ENCODE measurements at regions not wholly inside any gene's neighbourhood (a gene's known extent, or its start where the extent isn't known, plus 50 kb on each side); places are given as distances from the start of the nearest gene placed in this dataset.

DNA sequence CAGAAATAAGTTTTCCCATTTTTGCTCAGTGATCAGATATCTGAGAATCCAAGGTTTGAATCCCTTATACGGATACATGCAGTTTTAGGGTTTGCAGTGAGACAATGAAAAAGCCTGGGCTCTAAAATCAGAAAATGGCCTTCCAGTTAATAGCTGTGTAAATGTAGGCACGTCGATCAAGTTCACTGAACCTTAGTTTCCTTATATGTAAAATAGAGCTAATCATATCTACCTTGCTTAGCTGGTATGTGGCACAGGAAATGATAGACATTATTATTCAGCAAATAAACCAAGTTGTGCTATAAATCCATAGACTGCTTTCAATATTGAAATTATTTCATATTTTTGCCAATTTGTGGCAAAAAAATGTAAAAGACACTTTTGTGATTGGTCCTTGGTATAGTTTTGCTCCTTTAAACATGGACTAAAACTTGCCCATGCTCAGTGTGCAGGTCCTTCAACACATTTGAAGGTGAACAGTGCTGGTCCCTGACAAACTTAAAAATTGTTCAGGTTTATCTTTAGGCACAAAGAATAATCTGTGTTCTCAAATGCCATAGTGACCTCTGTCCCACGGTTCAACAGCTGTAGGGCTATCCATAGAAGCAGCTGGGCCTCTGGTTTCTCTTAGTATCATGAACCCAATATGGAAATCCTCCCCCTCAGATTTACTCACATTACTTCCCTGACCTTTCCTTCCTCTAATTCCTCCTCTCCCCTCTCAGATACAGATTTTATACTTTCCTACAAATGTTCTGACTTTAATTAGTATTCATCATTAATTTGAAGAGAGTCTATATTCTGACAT is 51.0 kb downstream of the CCDC54 start:
- H3K27me3 ChIP-seq (ENCODE audit: insufficient read depth, poor library complexity, severe bottlenecking), result no peaks in the 10 kb centered on the region
- DNase-seq (ENCODE audit: low read depth in 1 of 2, low spot score in 1 of 2), result no peak
- H3K4me3 ChIP-seq (replicated peaks; ENCODE audit: insufficient read depth, low read length), result no peak overlapping the region
- no peak overlapping the region for H3K27ac ChIP-seq (replicated peaks)
- TF ChIP-seq, protein P1, sequence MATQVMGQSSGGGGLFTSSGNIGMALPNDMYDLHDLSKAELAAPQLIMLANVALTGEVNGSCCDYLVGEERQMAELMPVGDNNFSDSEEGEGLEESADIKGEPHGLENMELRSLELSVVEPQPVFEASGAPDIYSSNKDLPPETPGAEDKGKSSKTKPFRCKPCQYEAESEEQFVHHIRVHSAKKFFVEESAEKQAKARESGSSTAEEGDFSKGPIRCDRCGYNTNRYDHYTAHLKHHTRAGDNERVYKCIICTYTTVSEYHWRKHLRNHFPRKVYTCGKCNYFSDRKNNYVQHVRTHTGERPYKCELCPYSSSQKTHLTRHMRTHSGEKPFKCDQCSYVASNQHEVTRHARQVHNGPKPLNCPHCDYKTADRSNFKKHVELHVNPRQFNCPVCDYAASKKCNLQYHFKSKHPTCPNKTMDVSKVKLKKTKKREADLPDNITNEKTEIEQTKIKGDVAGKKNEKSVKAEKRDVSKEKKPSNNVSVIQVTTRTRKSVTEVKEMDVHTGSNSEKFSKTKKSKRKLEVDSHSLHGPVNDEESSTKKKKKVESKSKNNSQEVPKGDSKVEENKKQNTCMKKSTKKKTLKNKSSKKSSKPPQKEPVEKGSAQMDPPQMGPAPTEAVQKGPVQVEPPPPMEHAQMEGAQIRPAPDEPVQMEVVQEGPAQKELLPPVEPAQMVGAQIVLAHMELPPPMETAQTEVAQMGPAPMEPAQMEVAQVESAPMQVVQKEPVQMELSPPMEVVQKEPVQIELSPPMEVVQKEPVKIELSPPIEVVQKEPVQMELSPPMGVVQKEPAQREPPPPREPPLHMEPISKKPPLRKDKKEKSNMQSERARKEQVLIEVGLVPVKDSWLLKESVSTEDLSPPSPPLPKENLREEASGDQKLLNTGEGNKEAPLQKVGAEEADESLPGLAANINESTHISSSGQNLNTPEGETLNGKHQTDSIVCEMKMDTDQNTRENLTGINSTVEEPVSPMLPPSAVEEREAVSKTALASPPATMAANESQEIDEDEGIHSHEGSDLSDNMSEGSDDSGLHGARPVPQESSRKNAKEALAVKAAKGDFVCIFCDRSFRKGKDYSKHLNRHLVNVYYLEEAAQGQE (IDR thresholded peaks at IDR 0.05; ENCODE audit: insufficient replicate concordance, low read depth), result no peak
- TF ChIP-seq, protein P2, sequence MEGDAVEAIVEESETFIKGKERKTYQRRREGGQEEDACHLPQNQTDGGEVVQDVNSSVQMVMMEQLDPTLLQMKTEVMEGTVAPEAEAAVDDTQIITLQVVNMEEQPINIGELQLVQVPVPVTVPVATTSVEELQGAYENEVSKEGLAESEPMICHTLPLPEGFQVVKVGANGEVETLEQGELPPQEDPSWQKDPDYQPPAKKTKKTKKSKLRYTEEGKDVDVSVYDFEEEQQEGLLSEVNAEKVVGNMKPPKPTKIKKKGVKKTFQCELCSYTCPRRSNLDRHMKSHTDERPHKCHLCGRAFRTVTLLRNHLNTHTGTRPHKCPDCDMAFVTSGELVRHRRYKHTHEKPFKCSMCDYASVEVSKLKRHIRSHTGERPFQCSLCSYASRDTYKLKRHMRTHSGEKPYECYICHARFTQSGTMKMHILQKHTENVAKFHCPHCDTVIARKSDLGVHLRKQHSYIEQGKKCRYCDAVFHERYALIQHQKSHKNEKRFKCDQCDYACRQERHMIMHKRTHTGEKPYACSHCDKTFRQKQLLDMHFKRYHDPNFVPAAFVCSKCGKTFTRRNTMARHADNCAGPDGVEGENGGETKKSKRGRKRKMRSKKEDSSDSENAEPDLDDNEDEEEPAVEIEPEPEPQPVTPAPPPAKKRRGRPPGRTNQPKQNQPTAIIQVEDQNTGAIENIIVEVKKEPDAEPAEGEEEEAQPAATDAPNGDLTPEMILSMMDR (IDR thresholded peaks at IDR 0.05; ENCODE audit: insufficient read depth, low read length), result no peak
- TF ChIP-seq GABPA (IDR thresholded peaks at IDR 0.05; ENCODE audit: low read depth) (no peak), POLR2AphosphoS5 (IDR thresholded peaks at IDR 0.05; ENCODE audit: low read depth) (no peak), SPI1 (IDR thresholded peaks at IDR 0.05; ENCODE audit: borderline replicate concordance, low read depth) (no peak)

DNA sequence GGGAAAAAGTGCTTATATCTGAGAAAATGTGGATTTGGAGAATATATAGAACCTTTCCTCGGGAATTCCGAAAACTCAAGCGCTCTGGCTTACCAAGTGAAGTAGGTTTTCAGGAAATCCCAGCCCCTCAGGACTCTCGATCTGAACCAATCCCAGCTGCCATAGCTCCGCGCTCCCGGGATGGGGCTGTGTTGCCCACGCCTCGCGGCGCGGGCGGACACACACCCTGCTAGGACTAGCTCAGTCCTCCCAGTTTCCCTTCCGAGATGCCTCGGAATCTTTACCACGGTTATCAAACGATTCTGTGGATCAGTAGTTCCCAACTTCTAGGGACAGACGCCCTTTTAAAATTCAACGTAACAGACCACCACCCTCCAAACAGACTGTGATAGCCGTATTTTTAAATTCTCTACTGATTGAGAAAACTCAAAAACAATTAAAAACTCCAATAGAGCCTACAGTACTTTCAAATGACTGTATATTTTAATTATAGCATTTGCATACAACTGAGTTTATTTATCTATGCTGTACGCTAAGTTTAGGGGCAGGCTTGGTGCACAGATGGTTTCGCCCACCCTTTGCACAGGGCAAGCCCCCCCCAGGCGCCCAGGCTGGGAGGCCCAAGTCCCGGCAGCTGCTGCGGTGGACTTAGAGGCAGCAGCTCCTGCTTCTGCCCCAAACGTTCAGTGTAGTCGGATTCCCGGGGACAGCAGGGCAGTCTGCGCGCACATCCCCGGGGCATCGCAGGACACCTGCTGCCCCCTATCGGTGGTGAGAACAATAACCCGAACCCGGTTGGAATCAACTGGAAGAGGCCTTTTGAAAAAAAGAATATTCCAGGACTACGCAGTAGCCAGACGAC is 52.3 kb downstream of the CCDC54 start:
- peak; percentile 39 to 67 for DNase-seq (ENCODE audit: low read depth in 1 of 2, low spot score in 1 of 2)
- Histone ChIP-seq H3K4me3 (replicated peaks; ENCODE audit: insufficient read depth, low read length) (0 out of 2 replicates have a peak overlapping the region, but pooled peaks have one; percentile 8), H3K27ac (replicated peaks) (no peak overlapping the region), H3K27me3 (ENCODE audit: insufficient read depth, poor library complexity, severe bottlenecking) (no peaks in the 10 kb centered on the region)
- TF ChIP-seq, protein P2 (IDR thresholded peaks at IDR 0.05; ENCODE audit: insufficient read depth, low read length), result peak; percentile 66
- TF ChIP-seq POLR2AphosphoS5 (IDR thresholded peaks at IDR 0.05; ENCODE audit: low read depth), result no peak

DNA sequence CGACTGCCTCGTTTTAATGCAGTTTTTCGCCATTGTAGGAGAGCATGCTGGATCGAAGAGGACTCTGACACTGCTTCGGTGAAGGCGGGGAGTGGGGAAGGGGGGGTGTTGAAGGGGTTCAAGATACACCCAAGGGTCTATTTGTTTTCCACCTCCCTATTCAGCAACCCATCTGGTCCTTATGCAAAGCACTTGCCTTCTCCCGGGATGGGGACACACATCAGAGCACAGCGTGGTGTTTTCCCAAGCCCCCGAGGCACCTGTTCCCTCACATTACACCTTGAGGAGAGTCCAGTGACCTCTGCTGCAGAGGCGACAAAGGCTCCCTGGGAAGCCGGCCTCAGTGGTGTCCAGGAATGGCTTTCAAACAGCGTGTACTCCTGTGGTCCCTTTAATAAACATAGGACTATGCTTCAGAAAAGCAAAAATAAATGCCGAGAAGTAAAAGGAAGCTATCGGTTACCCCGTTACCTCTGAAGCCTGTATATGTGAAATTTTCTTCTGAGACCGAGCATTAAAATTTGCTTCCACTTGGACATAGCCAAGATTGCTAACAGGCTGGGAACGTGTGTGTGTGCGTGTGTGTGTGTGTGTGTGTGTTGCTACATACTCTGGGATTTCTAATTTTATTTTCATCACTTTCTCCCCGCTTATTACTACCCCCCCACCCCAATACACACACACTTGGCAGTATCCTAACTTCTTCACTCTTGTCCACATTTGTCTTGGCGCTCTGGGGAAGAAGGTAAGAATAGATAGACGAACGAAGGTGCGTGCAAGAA is 53.2 kb downstream of the CCDC54 start:
- Histone ChIP-seq H3K4me3 (replicated peaks; ENCODE audit: insufficient read depth, low read length) (peak overlapping the region; percentile 85), H3K27me3 (ENCODE audit: insufficient read depth, poor library complexity, severe bottlenecking) (no peaks in the 10 kb centered on the region), H3K27ac (replicated peaks) (no peak overlapping the region)
- no peak for DNase-seq (ENCODE audit: low read depth in 1 of 2, low spot score in 1 of 2)
- TF ChIP-seq, protein P2 (IDR thresholded peaks at IDR 0.05; ENCODE audit: insufficient read depth, low read length), result no peak
- no peak for TF ChIP-seq GABPA (IDR thresholded peaks at IDR 0.05; ENCODE audit: low read depth)
- TF ChIP-seq, protein P1 (IDR thresholded peaks at IDR 0.05; ENCODE audit: insufficient replicate concordance, low read depth), result no peak
- TF ChIP-seq SPI1 (IDR thresholded peaks at IDR 0.05; ENCODE audit: borderline replicate concordance, low read depth), result no peak
- no peak for TF ChIP-seq POLR2AphosphoS5 (IDR thresholded peaks at IDR 0.05; ENCODE audit: low read depth)
